ENCODE measurements at regions not wholly inside any gene's neighbourhood (a gene's known extent, or its start where the extent isn't known, plus 50 kb on each side); places are given as distances from the start of the nearest gene placed in this dataset.

GRCh38 chr2:134119713-134120405 is 134.0 kb upstream of the MGAT5 start:
- in situ Hi-C loops (cut with MboI) (loop anchor here (10.0 to 25.0 kb wide), 3 partner anchors 125 to 335 kb away; no protein-coding TSS in a partner anchor), intact Hi-C loops (cut with micrococcal nuclease) (loop anchor here (2.0 to 5.0 kb wide), 2 partner anchors 41 to 87 kb away; no protein-coding TSS in a partner anchor)
- peak; percentile 65 for FAIRE-seq
- peaks cover 13% of the 10 kb centered on the region for H4K20me1 ChIP-seq (replicated peaks; ENCODE audit: control insufficient read depth, insufficient read depth, low read length)
- H3K79me2 ChIP-seq (ENCODE audit: control insufficient read depth, insufficient read depth, low read length), result peaks cover 27% of the 10 kb centered on the region
- H3K9ac ChIP-seq (ENCODE audit: insufficient read depth in 1 of 2, low read depth in 2 of 2, low read length in 2 of 2), result peak overlapping the region; percentile 79 to 90; a peak in 3 of 4 replicates
- H3K36me3 ChIP-seq (ENCODE audit: control insufficient read depth, insufficient read depth, low read length), result no peaks in the 10 kb centered on the region
- H3K9me1 ChIP-seq (ENCODE audit: control insufficient read depth, insufficient read depth, low read length), result no peaks in the 10 kb centered on the region
- peak; percentile 86 for ATAC-seq
- H3K4me3 ChIP-seq, result peak overlapping the region; percentile 77
- no peaks in the 10 kb centered on the region for H3K9me3 ChIP-seq (replicated peaks; ENCODE audit: control insufficient read depth, insufficient read depth, low read depth, low read length)
- H3K27me3 ChIP-seq (ENCODE audit: control insufficient read depth in 2 of 2, insufficient read depth in 2 of 2, low read length in 2 of 2), result no peaks in the 10 kb centered on the region; a peak in 2 of 5 replicates
- ChIA-PET CTCF (ENCODE audit: low intra/inter-chr PET ratio) (interaction anchor here (3.0 kb wide), 1 partner anchor 126 kb away, joined by 23 read pairs; no protein-coding TSS in a partner anchor), POLR2A (interaction anchor here (0.7 to 2.1 kb wide), 7 partner anchors 9 to 316 kb away, joined by 3 to 6 read pairs (median 3); no protein-coding TSS in a partner anchor)
- H3K27ac ChIP-seq (ENCODE audit: extremely low read depth, low read depth, low read length), result peak overlapping the region; percentile 83
- DNase-seq (ENCODE audit: extremely low read depth in 1 of 4, low spot score in 3 of 4), result peak; percentile 79 to 90 (median 85)
- H2AFZ ChIP-seq (ENCODE audit: low read depth, low read length), result peak overlapping the region; percentile 92
- no TSS peak for BruUV-seq (replicated peaks)
- H3K4me2 ChIP-seq (ENCODE audit: insufficient read depth, low read length), result peak overlapping the region; percentile 79
- peaks cover 11 to 23% of the 10 kb centered on the region in 2 experiments for H3K4me1 ChIP-seq (replicated peaks in 1 of 2; ENCODE audit: control insufficient read depth in 2 of 2, insufficient read depth in 2 of 2, low read length in 2 of 2)
- under 1% methylated on average over 51 of the region's 81 CpGs for WGBS (ENCODE audit: insufficient coverage, low coverage, missing lambda C conversion rate)
- TF ChIP-seq DIDO1 (tag; IDR thresholded peaks at IDR 0.05; ENCODE audit: low read depth), result no peak
- peak; percentile 51; the same call in 1 of the 2 replicates for TF ChIP-seq L3MBTL2 (IDR thresholded peaks at IDR 0.05)
- no peak for TF ChIP-seq ZNF23 (CRISPR knock-in tag; IDR thresholded peaks at IDR 0.05)
- TF ChIP-seq ZNF445 (CRISPR knock-in tag; IDR thresholded peaks at IDR 0.05; ENCODE audit: low read depth), result no peak
- 0 out of 2 replicates have a peak, but pooled peaks have one; percentile 9 for TF ChIP-seq CEBPG (CRISPR knock-in tag; IDR thresholded peaks at IDR 0.05)
- no peak for TF ChIP-seq CEBPG (tag; conservative IDR thresholded peaks at IDR 0.05 in 1 of 2, IDR thresholded peaks at IDR 0.05 in 1 of 2)
- 0 out of 2 replicates have a peak, but pooled peaks have one; percentile 10 for TF ChIP-seq ZNF511 (CRISPR knock-in tag; IDR thresholded peaks at IDR 0.05)
- TF ChIP-seq BCLAF1 (IDR thresholded peaks at IDR 0.05; ENCODE audit: borderline replicate concordance in 1 of 2, control insufficient read depth in 1 of 2, low read depth in 2 of 2, low read length in 1 of 2), result no peak
- peak; percentile 62 to 86 for TF ChIP-seq E2F6 (IDR thresholded peaks at IDR 0.05; ENCODE audit: borderline replicate concordance in 1 of 2, extremely low read depth in 1 of 2, insufficient read depth in 1 of 2, insufficient read length in 1 of 2, low read depth in 1 of 2, low read length in 1 of 2, poor library complexity in 1 of 2, severe bottlenecking in 1 of 2)
- peak; percentile 68 for TF ChIP-seq ATF7 (IDR thresholded peaks at IDR 0.05)
- 0 out of 4 replicates have a peak, but pooled peaks of 1 of the 2 experiments have one; percentile 48 for TF ChIP-seq RCOR1 (IDR thresholded peaks at IDR 0.05; ENCODE audit: borderline replicate concordance in 1 of 2, low read depth in 2 of 2, low read length in 2 of 2)
- peak; percentile 35; the same call in 1 of the 2 replicates for TF ChIP-seq FOXP1 (CRISPR knock-in tag; IDR thresholded peaks at IDR 0.05)
- TF ChIP-seq HMGN3 (IDR thresholded peaks at IDR 0.05; ENCODE audit: borderline replicate concordance, extremely low read depth, insufficient read length, low read depth, low read length), result peak; percentile 79
- TF ChIP-seq RNF2 (IDR thresholded peaks at IDR 0.05), result 0 out of 2 replicates have a peak, but pooled peaks have one; percentile 20
